ENCODE measurements at regions not wholly inside any gene's neighbourhood (a gene's known extent, or its start where the extent isn't known, plus 50 kb on each side); places are given as distances from the start of the nearest gene placed in this dataset.

DNA sequence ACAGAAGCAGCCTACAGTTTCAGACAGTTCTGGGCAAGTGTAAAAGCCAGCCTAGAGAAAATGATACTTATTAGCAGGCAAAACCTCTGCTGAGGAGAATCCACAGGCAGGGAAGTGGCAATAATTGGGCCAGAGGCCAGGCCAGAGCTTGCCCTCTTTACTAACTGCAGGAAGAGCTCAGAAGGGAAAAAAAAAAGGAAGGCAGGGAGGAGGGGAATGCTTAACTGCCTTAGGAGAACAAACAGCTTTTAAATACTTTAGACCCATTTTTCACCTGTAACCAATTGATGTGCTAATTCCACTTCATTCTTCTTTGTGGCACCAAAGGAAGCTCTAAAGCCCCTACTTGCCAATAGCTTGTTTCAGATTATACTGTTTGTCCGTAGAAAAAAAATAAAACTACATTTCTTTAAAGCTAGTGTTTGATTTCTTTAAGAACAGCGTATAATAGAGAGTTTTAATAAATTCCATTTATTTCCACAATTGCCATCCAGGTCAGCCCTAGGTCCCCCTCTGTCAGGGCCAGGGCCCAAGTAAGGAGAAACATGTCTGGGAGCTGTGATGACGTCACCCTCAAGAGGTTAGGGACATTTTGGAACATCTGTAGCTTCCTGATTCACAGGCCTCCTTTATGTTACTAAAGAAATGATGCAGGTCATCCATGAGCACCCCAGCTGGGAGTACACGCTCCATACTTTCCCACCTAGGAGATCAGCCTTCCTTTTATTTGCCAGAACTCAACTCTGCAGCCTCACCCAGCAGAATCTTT, 384.3 kb downstream of the CDC5L start:
- no peak for DNase-seq

DNA sequence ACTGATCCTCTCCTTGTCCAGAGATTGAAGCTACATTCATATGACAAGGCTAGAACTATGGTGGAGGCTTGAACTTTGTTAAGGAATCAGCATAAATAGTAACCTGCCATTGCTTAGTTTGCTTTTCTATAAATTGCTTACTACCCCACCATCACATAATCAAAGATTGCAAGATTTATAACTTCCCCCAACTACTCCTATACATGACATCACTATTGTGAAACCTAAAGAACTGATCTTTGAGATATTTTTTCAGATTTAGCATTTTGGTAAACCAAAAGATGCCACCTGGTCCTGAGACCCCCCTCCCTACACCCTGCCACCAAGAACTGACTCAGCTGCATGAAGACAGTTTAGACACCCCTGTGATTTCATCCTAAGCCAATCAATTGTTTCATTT, 385.3 kb downstream of the CDC5L start:
- no peak for DNase-seq

GRCh38 chr6:44775121-44775520, 387.6 kb downstream of the CDC5L start:
- no peak for DNase-seq

DNA sequence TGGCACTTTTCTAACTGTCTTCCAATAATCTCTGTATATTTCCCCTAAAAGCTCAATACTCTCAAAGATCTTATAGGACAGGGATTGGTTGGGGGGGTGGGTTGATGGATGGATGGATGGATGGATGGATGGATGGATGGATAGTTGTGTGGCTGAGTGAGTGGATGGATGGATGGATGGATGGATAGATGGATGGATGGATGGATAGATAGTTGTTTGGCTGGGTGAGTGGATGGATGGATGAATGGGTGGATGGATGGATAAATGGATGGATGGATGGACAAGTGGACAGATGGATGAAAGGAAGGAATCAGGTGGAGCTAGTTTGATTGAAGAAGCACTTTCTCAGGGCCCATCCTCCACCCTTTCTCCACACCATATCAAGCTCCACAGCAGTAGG, 388.8 kb downstream of the CDC5L start:
- no peak for DNase-seq

- no peak for DNase-seq
Observed at GRCh38 chr6:44778513-44778912, 391.0 kb downstream of the CDC5L start.
